A673 (cell line): ENCODE measurements at regions not wholly inside any gene's neighbourhood (a gene's known extent, or its start where the extent isn't known, plus 50 kb on each side); places are given as distances from the start of the nearest gene placed in this dataset.

ENCODE experiments used
- BruUV-seq: library from RNA; stranded (reverse); fragments of 400-500 nt; replicated peaks from 2 replicates; lab custom pipeline; 2021; lab: Mats Ljungman, UMichigan
- CTCF ChIA-PET: fragments of 300-600 bp; sonication (Branson Sonifier 250); formaldehyde crosslinking; loops from one replicate; lab custom pipeline; 2022; ENCODE audit warnings: antibody characterized with exemption; lab: Charles Lee
- POLR2A ChIA-PET: fragments of 300-600 bp; sonication (Branson Sonifier 250); formaldehyde crosslinking; loops from one replicate; lab custom pipeline; 2022; ENCODE audit warnings: antibody characterized with exemption; ENCODE audit not compliant: low non-redundant PET; lab: Charles Lee
- DNase-seq: peaks from one replicate; pipeline ENCODE4 v3.0.0-alpha.2; 2015; ENCODE audit warnings: low spot score
- H3K27ac ChIP-seq: fragments of 200-600 bp; sonication (generic); 2 replicates; pipeline ENCODE4 v1.5.1; 2016; ENCODE audit warnings: mixed run types, low read depth, mild to moderate bottlenecking, mixed read lengths, antibody characterized with exemption, low read length; ENCODE audit not compliant: poor library complexity, severe bottlenecking
- H3K27me3 ChIP-seq: fragments of 200-600 bp; sonication (generic); replicated peaks from 2 replicates; pipeline ENCODE4 v1.6.1; 2017; ENCODE audit warnings: mixed run types, low read depth, mild to moderate bottlenecking, mixed read lengths, antibody characterized with exemption, low read length; ENCODE audit not compliant: insufficient read depth, poor library complexity
- H3K36me3 ChIP-seq: fragments of 200-600 bp; sonication (generic); 2 replicates; pipeline ENCODE4 v1.6.1; 2016; ENCODE audit warnings: mixed run types, mild to moderate bottlenecking, mixed read lengths, antibody characterized with exemption, low read length; ENCODE audit not compliant: insufficient read depth, poor library complexity, severe bottlenecking
- H3K4me1 ChIP-seq: fragments of 200-600 bp; sonication (generic); 2 replicates; pipeline ENCODE4 v1.6.1; 2017; ENCODE audit warnings: mixed run types, mild to moderate bottlenecking, mixed read lengths, antibody characterized with exemption, low read length; ENCODE audit not compliant: insufficient read depth, poor library complexity, severe bottlenecking
- H3K4me3 ChIP-seq: fragments of 200-600 bp; sonication (generic); 2 replicates; pipeline ENCODE4 v1.5.1; 2016; ENCODE audit warnings: low read depth, mixed run types, mild to moderate bottlenecking, mixed read lengths, low read length; ENCODE audit not compliant: poor library complexity, severe bottlenecking
- H3K9me3 ChIP-seq: fragments of 200-600 bp; sonication (generic); 2 replicates; pipeline ENCODE4 v1.6.1; 2016; ENCODE audit warnings: mixed run types, low read depth, mild to moderate bottlenecking, mixed read lengths, antibody characterized with exemption, low read length; ENCODE audit not compliant: poor library complexity, severe bottlenecking
- CTCF ChIP-seq: fragments of 300-800, 200-600 bp; sonication (generic); conservative IDR thresholded peaks from 2 replicates; pipeline ENCODE4 v1.5.1; 2017; ENCODE audit warnings: low read depth, mild to moderate bottlenecking, antibody characterized with exemption, low read length, moderate library complexity, mixed read lengths
- EZH2 ChIP-seq: fragments of 200-600 bp; sonication (generic); IDR thresholded peaks from 2 replicates; pipeline ENCODE4 v1.6.1; 2017; ENCODE audit warnings: borderline replicate concordance, low read depth, mild to moderate bottlenecking, mixed read lengths, antibody characterized with exemption, low read length; ENCODE audit not compliant: poor library complexity, severe bottlenecking
- intact Hi-C: fragments of 100-400 bp; cut with micrococcal nuclease; formaldehyde crosslinking; loops from one replicate; pipeline ENCODE4 v1.10.0; 2022; ENCODE audit not compliant: unreplicated experiment

- POLR2A ChIA-PET, result no interaction called here
These were observed 74.5 kb upstream of the KCNK12 start for GRCh38 chr2:47645246-47645645.

GRCh38 chr2:47644351-47644750, 73.6 kb upstream of the KCNK12 start:
- Histone ChIP-seq H3K4me1 (no peaks in the 10 kb centered on the region), H3K4me3 (no peak overlapping the region), H3K27me3 (no peaks in the 10 kb centered on the region), H3K27ac (no peak overlapping the region), H3K9me3 (no peaks in the 10 kb centered on the region), H3K36me3 (no peaks in the 10 kb centered on the region)
- TF ChIP-seq CTCF (no peak), EZH2 (no peak)
- DNase-seq, result no peak
- CTCF ChIA-PET, result no interaction called here
- intact Hi-C loops, result no loop called here
- no TSS peak for BruUV-seq
- POLR2A ChIA-PET, result no interaction called here

More at GRCh38 chr2:47645246-47645645, 74.5 kb upstream of the KCNK12 start:
- Histone ChIP-seq H3K27ac (no peak overlapping the region), H3K4me1 (no peaks in the 10 kb centered on the region), H3K27me3 (no peaks in the 10 kb centered on the region), H3K4me3 (no peak overlapping the region), H3K36me3 (no peaks in the 10 kb centered on the region), H3K9me3 (no peaks in the 10 kb centered on the region)
- CTCF ChIA-PET, result no interaction called here
- no peak for DNase-seq
- no TSS peak for BruUV-seq
- TF ChIP-seq CTCF (no peak), EZH2 (no peak)
- intact Hi-C loops, result no loop called here

- CTCF ChIA-PET, result no interaction called here
- Histone ChIP-seq H3K27me3 (no peaks in the 10 kb centered on the region), H3K4me3 (no peak overlapping the region), H3K9me3 (no peaks in the 10 kb centered on the region), H3K36me3 (no peaks in the 10 kb centered on the region), H3K27ac (no peak overlapping the region), H3K4me1 (no peaks in the 10 kb centered on the region)
- no peak for DNase-seq
- intact Hi-C loops, result no loop called here
- POLR2A ChIA-PET, result interaction anchor here (0.7 kb wide), 1 partner anchor 123 kb away, joined by 7 read pairs; no protein-coding TSS in a partner anchor
- BruUV-seq, result no TSS peak
- TF ChIP-seq CTCF, result no peak
- TF ChIP-seq EZH2, result no peak
These were observed 70.6 kb upstream of the KCNK12 start for GRCh38 chr2:47641366-47641765.
